Glutamatergic neuron (in vitro differentiated cells): ENCODE measurements at regions not wholly inside any gene's neighbourhood (a gene's known extent, or its start where the extent isn't known, plus 50 kb on each side); places are given as distances from the start of the nearest gene placed in this dataset.

Source experiments
- DNase-seq: peaks from one replicate; pipeline ENCODE4 v3.0.0; 2022
- H3K27ac Mint-ChIP-seq: one replicate; pipeline ENCODE4 v1.8.0; 2020; ENCODE audit warnings: mild to moderate bottlenecking, mixed read lengths, inconsistent platforms; ENCODE audit not compliant: unreplicated experiment
- H3K27me3 Mint-ChIP-seq: one replicate; pipeline ENCODE4 v1.8.0; 2020; ENCODE audit warnings: mild to moderate bottlenecking, moderate library complexity, mixed read lengths, inconsistent platforms; ENCODE audit not compliant: unreplicated experiment
- H3K36me3 Mint-ChIP-seq: one replicate; pipeline ENCODE4 v1.8.0; 2020; ENCODE audit warnings: mild to moderate bottlenecking, mixed read lengths, inconsistent platforms; ENCODE audit not compliant: unreplicated experiment
- H3K4me1 Mint-ChIP-seq: one replicate; pipeline ENCODE4 v1.8.0; 2020; ENCODE audit warnings: mild to moderate bottlenecking, low read depth, mixed read lengths, inconsistent platforms; ENCODE audit not compliant: unreplicated experiment
- H3K4me3 Mint-ChIP-seq: one replicate; pipeline ENCODE4 v1.8.0; 2020; ENCODE audit warnings: mild to moderate bottlenecking, mixed read lengths, inconsistent platforms; ENCODE audit not compliant: unreplicated experiment
- H3K9me3 Mint-ChIP-seq: one replicate; pipeline ENCODE4 v1.8.0; 2020; ENCODE audit warnings: mild to moderate bottlenecking, moderate library complexity, mixed read lengths, inconsistent platforms; ENCODE audit not compliant: unreplicated experiment
- TF ChIP-seq, protein P1 (sequence below): fragments of 200-600 bp; sonication (generic); IDR thresholded peaks from one replicate; pipeline ENCODE4 v1.5.0; 2021; ENCODE audit not compliant: partially characterized antibody, unreplicated experiment

GRCh38 chr9:17958363-17958762 lies 379.5 kb downstream of the SH3GL2 start:
- Mint-ChIP-seq H3K4me3 (no peak overlapping the region), H3K36me3 (no peaks in the 10 kb centered on the region), H3K4me1 (no peaks in the 10 kb centered on the region), H3K27ac (no peak overlapping the region), H3K9me3 (no peaks in the 10 kb centered on the region), H3K27me3 (no peaks in the 10 kb centered on the region)
- TF ChIP-seq, protein P1, sequence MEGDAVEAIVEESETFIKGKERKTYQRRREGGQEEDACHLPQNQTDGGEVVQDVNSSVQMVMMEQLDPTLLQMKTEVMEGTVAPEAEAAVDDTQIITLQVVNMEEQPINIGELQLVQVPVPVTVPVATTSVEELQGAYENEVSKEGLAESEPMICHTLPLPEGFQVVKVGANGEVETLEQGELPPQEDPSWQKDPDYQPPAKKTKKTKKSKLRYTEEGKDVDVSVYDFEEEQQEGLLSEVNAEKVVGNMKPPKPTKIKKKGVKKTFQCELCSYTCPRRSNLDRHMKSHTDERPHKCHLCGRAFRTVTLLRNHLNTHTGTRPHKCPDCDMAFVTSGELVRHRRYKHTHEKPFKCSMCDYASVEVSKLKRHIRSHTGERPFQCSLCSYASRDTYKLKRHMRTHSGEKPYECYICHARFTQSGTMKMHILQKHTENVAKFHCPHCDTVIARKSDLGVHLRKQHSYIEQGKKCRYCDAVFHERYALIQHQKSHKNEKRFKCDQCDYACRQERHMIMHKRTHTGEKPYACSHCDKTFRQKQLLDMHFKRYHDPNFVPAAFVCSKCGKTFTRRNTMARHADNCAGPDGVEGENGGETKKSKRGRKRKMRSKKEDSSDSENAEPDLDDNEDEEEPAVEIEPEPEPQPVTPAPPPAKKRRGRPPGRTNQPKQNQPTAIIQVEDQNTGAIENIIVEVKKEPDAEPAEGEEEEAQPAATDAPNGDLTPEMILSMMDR = no peak
- DNase-seq = no peak

- H3K9me3 Mint-ChIP-seq = no peaks in the 10 kb centered on the region
- DNase-seq = no peak
- no peaks in the 10 kb centered on the region for H3K36me3 Mint-ChIP-seq
- H3K27me3 Mint-ChIP-seq = no peaks in the 10 kb centered on the region
- H3K4me3 Mint-ChIP-seq = no peak overlapping the region
- H3K27ac Mint-ChIP-seq = no peak overlapping the region
- H3K4me1 Mint-ChIP-seq = no peaks in the 10 kb centered on the region
- TF ChIP-seq, protein P1 = no peak
Measured at GRCh38 chr9:17962747-17963146, 383.9 kb downstream of the SH3GL2 start.

DNA sequence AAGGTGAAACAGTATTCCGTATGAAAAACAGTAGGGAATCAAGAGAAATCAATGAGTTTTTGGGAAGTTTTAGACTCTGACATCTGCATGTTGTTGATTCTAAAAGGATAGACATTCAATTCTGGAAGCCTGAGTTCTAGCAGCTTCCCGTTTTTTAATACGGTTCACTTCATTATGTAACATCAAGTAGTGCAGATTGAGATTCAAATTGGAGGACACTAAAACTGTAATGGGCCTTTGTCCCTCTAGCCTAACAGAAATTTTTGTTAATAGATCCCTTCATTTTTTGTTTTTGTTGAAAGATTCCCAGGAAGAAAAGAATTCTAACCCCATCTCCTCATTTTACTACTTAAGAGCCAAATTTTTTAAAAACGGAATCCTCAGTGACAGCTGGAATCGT lies 384.6 kb downstream of the SH3GL2 start:
- H3K27ac Mint-ChIP-seq = no peak overlapping the region

GRCh38 chr9:17967731-17968130 lies 388.9 kb downstream of the SH3GL2 start:
- Mint-ChIP-seq H3K4me3 (no peak overlapping the region), H3K9me3 (no peaks in the 10 kb centered on the region), H3K36me3 (no peaks in the 10 kb centered on the region), H3K27me3 (no peaks in the 10 kb centered on the region), H3K27ac (no peak overlapping the region), H3K4me1 (no peaks in the 10 kb centered on the region)
- DNase-seq = no peak
- TF ChIP-seq, protein P1 = no peak

More for the DNA sequence above, 384.6 kb downstream of the SH3GL2 start:
- Mint-ChIP-seq H3K9me3 (no peaks in the 10 kb centered on the region), H3K4me3 (no peak overlapping the region), H3K4me1 (no peaks in the 10 kb centered on the region), H3K27me3 (no peaks in the 10 kb centered on the region), H3K36me3 (no peaks in the 10 kb centered on the region)
- DNase-seq = no peak
- TF ChIP-seq, protein P1 = no peak

DNA sequence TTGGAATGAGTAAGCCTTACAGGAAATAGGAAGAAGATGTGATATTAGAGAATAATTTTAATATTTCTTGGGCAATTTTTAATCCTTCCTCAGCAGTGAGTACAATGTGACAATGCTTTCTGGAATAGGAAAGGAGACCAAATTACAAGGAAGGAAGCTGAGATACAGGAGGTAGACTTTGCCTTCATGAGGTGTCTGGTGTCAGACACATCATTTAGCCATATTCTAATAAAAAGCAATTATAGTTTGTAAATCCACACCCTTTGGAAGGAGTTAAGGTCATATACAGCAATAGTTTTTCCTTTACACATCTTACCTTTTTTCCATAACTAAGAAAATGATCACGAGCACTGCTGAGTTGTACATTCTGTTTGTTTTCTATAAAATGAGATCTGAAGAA lies 390.4 kb downstream of the SH3GL2 start:
- DNase-seq = no peak
- Mint-ChIP-seq H3K4me1 (no peaks in the 10 kb centered on the region), H3K9me3 (no peaks in the 10 kb centered on the region), H3K4me3 (no peak overlapping the region), H3K27ac (no peak overlapping the region), H3K36me3 (no peaks in the 10 kb centered on the region), H3K27me3 (no peaks in the 10 kb centered on the region)
- TF ChIP-seq, protein P1 = no peak
